SK-N-MC (cell line): ENCODE measurements at regions not wholly inside any gene's neighbourhood (a gene's known extent, or its start where the extent isn't known, plus 50 kb on each side); places are given as distances from the start of the nearest gene placed in this dataset.

Source experiments
- EZH2 ChIP-seq: fragments of 200-600 bp; sonication (generic); IDR thresholded peaks from one replicate; pipeline ENCODE4 v1.6.1; 2017; ENCODE audit warnings: antibody characterized with exemption
- FOXP2 ChIP-seq: optimal IDR thresholded peaks from 2 replicates; pipeline ENCODE3; 2011; ENCODE audit warnings: mild to moderate bottlenecking, moderate library complexity; ENCODE audit not compliant: insufficient read depth; ENCODE audit errors: extremely low read length, control extremely low read depth
- POLR2AphosphoS5 ChIP-seq: IDR thresholded peaks from 2 replicates; pipeline ENCODE4 v1.6.1; 2012; ENCODE audit warnings: mild to moderate bottlenecking, low read depth, low read length, borderline replicate concordance

GRCh38 chr18:57885931-57886330 is 82.8 kb upstream of the ATP8B1 start:
- TF ChIP-seq POLR2AphosphoS5 (no peak), EZH2 (no peak), FOXP2 (no peak)
